Renal pelvis (tissue), 1 donor: ENCODE measurements at regions not wholly inside any gene's neighbourhood (a gene's known extent, or its start where the extent isn't known, plus 50 kb on each side); places are given as distances from the start of the nearest gene placed in this dataset.

Source experiments
- DNase-seq: peaks from one replicate; pipeline ENCODE4 v3.0.0-alpha.2; 2013

GRCh38 chr4:1512051-1512737 is 106.0 kb upstream of the NKX1-1 start:
- no peak for DNase-seq

- peak; percentile 74 for DNase-seq
Measured at GRCh38 chr4:1511441-1512041, 105.3 kb upstream of the NKX1-1 start.

GRCh38 chr4:1510931-1511330 is 104.7 kb upstream of the NKX1-1 start:
- no peak for DNase-seq

GRCh38 chr4:1509366-1509765 is 103.1 kb upstream of the NKX1-1 start:
- no peak for DNase-seq

- no peak for DNase-seq
Measured at GRCh38 chr4:1508161-1509160, 102.2 kb upstream of the NKX1-1 start.

- no peak for DNase-seq
Measured at GRCh38 chr4:1506956-1507721, 100.9 kb upstream of the NKX1-1 start.

DNA sequence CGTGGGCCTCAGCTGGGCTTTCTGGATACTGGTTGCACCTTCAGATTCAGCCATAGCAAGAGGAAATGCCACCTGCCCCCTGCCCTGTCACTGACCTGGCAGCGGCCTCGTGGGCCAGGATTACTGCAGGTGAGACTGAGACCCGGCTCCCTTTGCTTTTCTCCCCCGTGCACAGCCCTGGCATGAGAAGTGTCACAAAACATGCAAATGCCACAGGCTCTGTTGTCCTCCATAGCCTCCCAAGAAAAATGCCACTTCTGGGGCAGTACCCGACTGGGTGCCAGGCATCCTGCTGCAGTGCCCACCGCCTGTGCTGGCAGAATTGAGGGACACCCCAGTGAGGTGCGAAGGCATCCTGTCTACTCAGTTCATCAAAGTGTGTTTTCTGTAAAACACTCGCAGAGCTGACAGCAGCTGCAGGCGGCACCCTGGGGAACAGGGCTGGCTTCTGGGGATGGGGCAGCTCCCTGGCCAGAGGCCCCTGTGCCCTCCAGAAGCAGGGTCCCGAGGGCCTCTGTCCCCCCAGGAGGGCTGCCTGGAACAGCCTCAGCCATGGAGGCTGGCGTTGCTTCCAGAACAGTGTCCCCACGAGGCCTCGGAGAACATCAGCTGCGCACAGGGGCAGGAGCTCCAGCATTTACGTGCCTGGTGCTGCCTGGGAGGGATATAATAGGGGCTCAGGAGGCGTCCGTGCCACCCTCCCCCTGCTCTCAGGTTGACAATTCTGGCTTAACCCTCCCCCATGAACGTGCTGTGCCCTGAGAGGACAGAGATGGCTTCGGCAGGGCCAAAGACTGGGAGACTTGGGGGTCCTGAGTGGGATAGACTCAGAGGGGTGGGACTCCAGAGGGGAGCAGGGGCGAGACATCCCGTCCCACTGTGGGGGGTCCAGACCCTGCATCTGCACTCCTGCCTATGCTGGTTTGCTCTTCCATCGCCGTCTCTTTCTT is 99.5 kb upstream of the NKX1-1 start:
- DNase-seq = no peak

GRCh38 chr4:1504595-1505500 is 98.6 kb upstream of the NKX1-1 start:
- no peak for DNase-seq

DNA sequence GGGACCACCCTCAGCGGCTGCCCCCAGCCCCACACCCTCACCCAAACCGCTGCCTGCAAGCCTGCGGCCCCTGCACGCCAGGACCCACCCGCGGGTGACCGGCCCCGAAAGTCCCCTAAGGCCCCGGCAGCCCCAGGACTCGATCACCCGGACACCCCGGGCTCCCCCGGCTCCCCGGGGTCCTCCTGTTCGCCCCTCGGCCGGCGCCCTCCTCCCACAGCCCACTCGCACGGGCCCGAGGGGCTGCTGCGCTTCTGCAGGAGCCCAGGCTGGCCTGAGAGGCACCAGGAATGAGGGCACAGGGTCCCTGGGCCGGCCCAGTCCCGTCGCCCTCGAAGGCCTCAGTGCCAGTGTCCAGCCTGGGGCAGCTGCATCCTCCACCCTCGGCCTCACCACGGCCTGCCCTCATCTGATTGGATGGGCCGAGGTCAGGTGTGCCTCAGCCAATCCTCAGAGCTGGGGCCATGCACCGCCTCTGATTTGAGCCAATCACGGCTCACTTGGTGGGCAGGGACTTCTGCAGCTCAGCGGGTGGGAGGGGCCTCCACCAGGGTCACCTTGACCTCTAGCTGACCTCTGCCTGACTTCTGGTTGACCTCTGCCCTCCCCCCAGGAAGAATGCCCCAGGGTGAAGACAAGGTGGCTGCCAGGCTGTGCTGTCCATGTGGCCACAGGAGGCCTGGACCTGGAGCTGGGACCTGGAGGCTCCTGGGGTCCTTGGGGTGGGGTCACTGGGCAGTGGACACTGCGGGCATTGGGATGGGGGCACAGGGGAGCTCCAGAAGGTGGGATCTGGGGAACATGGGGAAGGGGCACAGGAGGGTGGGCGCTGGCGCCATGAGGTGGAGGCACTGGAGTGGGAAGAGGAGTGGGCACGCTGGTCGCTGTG is 97.6 kb upstream of the NKX1-1 start:
- DNase-seq = no peak

- no peak for DNase-seq
Measured at GRCh38 chr4:1502976-1503375, 96.7 kb upstream of the NKX1-1 start.

GRCh38 chr4:1502501-1502886 is 96.3 kb upstream of the NKX1-1 start:
- DNase-seq = no peak

DNA sequence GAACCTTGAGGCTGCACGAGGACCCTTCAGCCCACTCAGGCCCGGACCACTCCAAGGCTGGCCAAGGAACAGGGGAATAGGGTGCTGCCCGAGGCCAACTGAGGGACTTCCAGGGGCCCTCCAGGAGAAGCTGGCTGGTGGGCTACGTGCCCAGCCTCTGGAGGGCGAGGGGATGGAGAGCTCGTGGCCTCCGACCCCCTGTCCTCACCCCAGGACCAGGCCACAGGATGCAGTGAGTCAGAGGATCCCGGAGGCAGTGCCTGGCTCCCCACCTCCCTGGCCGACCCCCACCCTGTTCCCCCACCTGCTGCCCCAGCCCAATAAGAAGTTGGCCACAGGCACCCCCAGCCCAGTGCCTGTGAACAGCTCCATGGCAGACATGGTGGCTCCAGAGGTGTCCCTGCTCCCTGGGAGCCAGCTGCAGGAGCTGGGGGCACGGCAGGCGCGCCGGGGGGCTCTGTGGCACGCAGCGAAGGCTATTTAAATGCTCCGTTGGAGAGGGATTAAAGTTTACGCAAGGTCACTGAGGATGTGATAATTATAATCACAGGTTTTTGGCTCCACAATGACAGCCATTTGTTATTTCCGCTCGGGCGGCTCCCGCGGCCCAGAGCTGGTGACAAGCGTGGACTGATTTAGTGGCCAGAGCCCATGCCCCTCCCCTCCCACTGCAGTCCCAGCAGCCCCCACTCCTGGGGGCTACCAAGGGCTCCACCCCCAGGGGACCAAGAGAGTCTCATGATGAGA is 95.7 kb upstream of the NKX1-1 start:
- no peak for DNase-seq

GRCh38 chr4:1500966-1501753 is 94.9 kb upstream of the NKX1-1 start:
- DNase-seq = no peak

GRCh38 chr4:1500231-1500965 is 94.2 kb upstream of the NKX1-1 start:
- DNase-seq = no peak

- DNase-seq = no peak
Measured at GRCh38 chr4:1499465-1499864, 93.2 kb upstream of the NKX1-1 start.

- no peak for DNase-seq
Measured at GRCh38 chr4:1497189-1497801, 91.1 kb upstream of the NKX1-1 start.
